Keratinocyte (primary cell): ENCODE measurements at regions not wholly inside any gene's neighbourhood (a gene's known extent, or its start where the extent isn't known, plus 50 kb on each side); places are given as distances from the start of the nearest gene placed in this dataset.

ENCODE experiments used
- DNase-seq: peaks from one replicate; pipeline ENCODE4 v3.0.0-alpha.2; 2011; ENCODE audit warnings: low read depth, missing footprints, low spot score
- FAIRE-seq: peaks from 2 replicates; lab custom pipeline; 2011; peaks lifted over from hg19 to GRCh38; lab: Jason Lieb, UNC
- H2AFZ ChIP-seq: 2 replicates; pipeline ENCODE4 v1.6.0; 2012; ENCODE audit warnings: low read length, control low read depth, inconsistent platforms; ENCODE audit not compliant: control insufficient read depth
- H3K27ac ChIP-seq: 2 replicates; pipeline ENCODE4 v1.5.1; 2011; ENCODE audit warnings: low read length; ENCODE audit not compliant: control insufficient read depth, insufficient read depth
- H3K27me3 ChIP-seq: 3 replicates; pipeline ENCODE4 v1.6.0; 2011; ENCODE audit warnings: low read length; ENCODE audit not compliant: control insufficient read depth, insufficient read depth; ENCODE audit errors: extremely low read depth
- H3K36me3 ChIP-seq, 2 experiments: 2 replicates in 1 of 2; 3 replicates in 1 of 2; pipeline ENCODE4 v1.5.1; 2011; ENCODE audit warnings: low read length in 2 of 2, mild to moderate bottlenecking in 1 of 2; ENCODE audit not compliant: control insufficient read depth in 2 of 2, insufficient read depth in 2 of 2; ENCODE audit errors: extremely low read depth in 1 of 2
- H3K4me1 ChIP-seq: 3 replicates; pipeline ENCODE4 v1.5.1; 2011; ENCODE audit warnings: low read length; ENCODE audit not compliant: control insufficient read depth, insufficient read depth; ENCODE audit errors: extremely low read depth
- H3K4me2 ChIP-seq: 3 replicates; pipeline ENCODE4 v1.6.0; 2011; ENCODE audit warnings: low read depth, low read length; ENCODE audit not compliant: control insufficient read depth, insufficient read depth; ENCODE audit errors: extremely low read depth
- H3K4me3 ChIP-seq, 3 experiments: fragments of 200-600 bp in 1 of 3; sonication (generic) in 1 of 3; 2 replicates in 2 of 3; 3 replicates in 1 of 3; pipeline ENCODE4 v1.5.1; 2011 to 2016; ENCODE audit warnings: low read length in 3 of 3, mild to moderate bottlenecking in 3 of 3, control low read depth in 2 of 3, inconsistent platforms in 1 of 3, low read depth in 1 of 3, mixed read lengths in 1 of 3, mixed run types in 1 of 3, moderate library complexity in 1 of 3; ENCODE audit not compliant: control insufficient read depth in 2 of 3, insufficient read depth in 2 of 3; ENCODE audit errors: extremely low read depth in 1 of 3
- H3K79me2 ChIP-seq: 2 replicates; pipeline ENCODE4 v1.6.0; 2012; ENCODE audit warnings: low read length; ENCODE audit not compliant: control insufficient read depth, insufficient read depth
- H3K9ac ChIP-seq: 3 replicates; pipeline ENCODE4 v1.6.0; 2011; ENCODE audit warnings: low read length; ENCODE audit not compliant: control insufficient read depth, insufficient read depth; ENCODE audit errors: extremely low read depth
- H3K9me1 ChIP-seq: 3 replicates; pipeline ENCODE4 v1.6.0; 2011; ENCODE audit warnings: low read length; ENCODE audit not compliant: control insufficient read depth, insufficient read depth; ENCODE audit errors: extremely low read depth
- H3K9me3 ChIP-seq: 2 replicates; pipeline ENCODE4 v1.5.1; 2012; ENCODE audit warnings: low read depth, low read length; ENCODE audit not compliant: control insufficient read depth
- H4K20me1 ChIP-seq: 3 replicates; pipeline ENCODE4 v1.6.0; 2011; ENCODE audit warnings: low read length; ENCODE audit not compliant: control insufficient read depth, insufficient read depth; ENCODE audit errors: extremely low read depth
- CTCF ChIP-seq, 3 experiments: IDR thresholded peaks in 1 of 3; conservative IDR thresholded peaks in 1 of 3; optimal IDR thresholded peaks in 1 of 3; 2 replicates in 2 of 3; 3 replicates in 1 of 3; pipeline versions ENCODE3 to v1.5.1; 2011; ENCODE audit warnings: low read length in 3 of 3, mild to moderate bottlenecking in 3 of 3, moderate library complexity in 2 of 3, control low read depth in 1 of 3, inconsistent platforms in 1 of 3; ENCODE audit not compliant: insufficient read depth in 2 of 3; ENCODE audit errors: extremely low read depth in 1 of 3
- EZH2 ChIP-seq: IDR thresholded peaks from one replicate; pipeline ENCODE4 v1.6.1; 2012; ENCODE audit warnings: inconsistent platforms, mild to moderate bottlenecking, low read length, moderate library complexity
- dilution Hi-C: fragments of 300-500 bp; cut with MboI; formaldehyde crosslinking; loops from one replicate; pipeline ENCODE4 v1.7.0; 2020; ENCODE audit warnings: low sequenced_read_pairs; ENCODE audit not compliant: extremely low pct_ligation_motif_present

- TF ChIP-seq EZH2 (no peak), CTCF (optimal IDR thresholded peaks at IDR 0.05 in 1 of 3, IDR thresholded peaks at IDR 0.05 in 1 of 3, conservative IDR thresholded peaks at IDR 0.05 in 1 of 3; ENCODE audit: extremely low read depth in 1 of 3, insufficient read depth in 2 of 3, low read length in 3 of 3) (no peak)
- H2AFZ ChIP-seq = no peak overlapping the region
- H3K9me1 ChIP-seq = no peaks in the 10 kb centered on the region
- H3K9me3 ChIP-seq = no peaks in the 10 kb centered on the region
- no peak overlapping the region for H3K4me2 ChIP-seq
- no peaks in the 10 kb centered on the region for H3K36me3 ChIP-seq
- dilution Hi-C loops = no loop called here
- H3K4me3 ChIP-seq = no peak overlapping the region
- DNase-seq (no peak), FAIRE-seq (no peak)
- H3K4me1 ChIP-seq = no peaks in the 10 kb centered on the region
- no peaks in the 10 kb centered on the region for H4K20me1 ChIP-seq
- no peaks in the 10 kb centered on the region for H3K27me3 ChIP-seq
- H3K79me2 ChIP-seq = no peaks in the 10 kb centered on the region
- no peak overlapping the region for H3K9ac ChIP-seq
- H3K27ac ChIP-seq = no peak overlapping the region
Observed at GRCh38 chr3:22088204-22088603, 337.2 kb upstream of the ZNF385D start.

- dilution Hi-C loops = no loop called here
- Histone ChIP-seq H3K9me1 (no peaks in the 10 kb centered on the region), H3K4me1 (no peaks in the 10 kb centered on the region), H3K9ac (no peak overlapping the region), H3K9me3 (no peaks in the 10 kb centered on the region), H2AFZ (no peak overlapping the region), H3K4me3 (no peak overlapping the region), H3K79me2 (no peaks in the 10 kb centered on the region), H3K36me3 (no peaks in the 10 kb centered on the region), H3K27ac (no peak overlapping the region), H3K27me3 (no peaks in the 10 kb centered on the region), H4K20me1 (no peaks in the 10 kb centered on the region), H3K4me2 (no peak overlapping the region)
- peak; percentile 19 to 51 (median 34) for TF ChIP-seq CTCF (optimal IDR thresholded peaks at IDR 0.05 in 1 of 3, IDR thresholded peaks at IDR 0.05 in 1 of 3, conservative IDR thresholded peaks at IDR 0.05 in 1 of 3; ENCODE audit: extremely low read depth in 1 of 3, insufficient read depth in 2 of 3, low read length in 3 of 3)
- no peak for TF ChIP-seq EZH2
- no peak for FAIRE-seq
- no peak for DNase-seq
Observed at GRCh38 chr3:22089284-22089683, 338.3 kb upstream of the ZNF385D start.
